Colon (tissue), 2 donors: ENCODE measurements at regions not wholly inside any gene's neighbourhood (a gene's known extent, or its start where the extent isn't known, plus 50 kb on each side); places are given as distances from the start of the nearest gene placed in this dataset.
"Not testable (repeated sequence)": the region's sequence is repeated elsewhere in the genome, so short reads cannot be mapped to it uniquely, and the experiment has no call there.

Experiments
- FAIRE-seq: peaks from 2 replicates; lab custom pipeline; 2012; peaks lifted over from hg19 to GRCh38; lab: Jason Lieb, UNC
- donor health status: control.
- donor health status: control.

DNA sequence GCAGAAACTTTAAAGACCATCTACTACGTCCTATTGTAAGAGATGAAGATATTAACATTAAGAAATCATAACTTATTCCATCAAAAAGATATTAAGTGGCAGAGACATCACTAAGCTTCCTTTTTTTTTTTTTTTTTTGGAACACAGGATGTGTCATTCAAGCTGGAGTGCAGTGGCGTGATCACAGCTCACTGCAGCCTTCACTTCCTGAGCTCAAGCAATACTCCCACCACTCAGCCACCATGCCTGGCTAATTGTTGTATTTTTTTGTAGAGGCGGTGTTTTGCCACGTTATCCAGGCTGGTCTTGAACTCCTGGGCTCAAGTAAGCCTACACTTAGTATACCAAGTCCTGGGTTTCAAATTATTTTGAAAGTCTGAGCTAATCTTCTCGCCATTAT, 169.7 kb upstream of the KCTD7 start:
- not testable (repeated sequence) for FAIRE-seq

- not testable (repeated sequence) for FAIRE-seq
Measured at GRCh38 chr7:66459783-66460413, 168.8 kb upstream of the KCTD7 start.

DNA sequence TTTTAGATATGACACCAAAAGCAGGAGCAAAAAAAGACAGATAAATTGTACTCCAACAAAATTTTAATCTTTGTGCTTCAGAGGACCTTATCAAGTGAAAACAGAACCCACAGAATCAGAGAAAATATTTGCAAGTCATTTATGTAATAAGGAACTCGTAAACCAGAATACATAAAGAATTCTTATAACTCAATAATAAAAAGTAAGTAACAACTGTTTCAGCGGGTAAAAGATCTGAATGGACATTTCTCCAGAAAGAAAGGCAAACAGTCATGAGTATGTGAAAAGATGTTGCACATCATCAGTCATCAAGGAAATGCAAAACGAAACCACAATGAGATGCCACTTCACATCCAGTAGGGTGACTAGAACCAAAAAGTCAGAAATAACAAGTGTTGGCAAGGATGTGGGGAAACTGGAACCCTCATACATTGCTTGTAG, 167.7 kb upstream of the KCTD7 start:
- FAIRE-seq: no peak

DNA sequence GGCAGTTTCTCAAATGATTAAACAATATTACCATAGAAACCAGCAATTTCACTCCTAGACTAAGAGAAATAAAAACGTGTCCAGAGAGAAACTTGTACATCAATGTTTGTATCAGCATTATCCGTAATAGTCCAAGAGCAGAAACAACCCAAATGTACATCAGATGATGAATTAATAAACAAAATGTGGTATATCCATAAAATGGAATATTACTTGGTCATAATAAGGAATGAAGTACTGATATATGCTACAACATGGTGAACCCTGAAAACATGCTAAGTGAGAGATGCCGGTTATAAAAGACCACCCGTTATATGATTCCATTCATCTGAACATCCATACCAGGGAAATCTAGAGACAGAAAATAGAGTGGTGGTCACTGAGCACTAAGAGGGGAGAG, 167.3 kb upstream of the KCTD7 start:
- FAIRE-seq: not testable (repeated sequence)

DNA sequence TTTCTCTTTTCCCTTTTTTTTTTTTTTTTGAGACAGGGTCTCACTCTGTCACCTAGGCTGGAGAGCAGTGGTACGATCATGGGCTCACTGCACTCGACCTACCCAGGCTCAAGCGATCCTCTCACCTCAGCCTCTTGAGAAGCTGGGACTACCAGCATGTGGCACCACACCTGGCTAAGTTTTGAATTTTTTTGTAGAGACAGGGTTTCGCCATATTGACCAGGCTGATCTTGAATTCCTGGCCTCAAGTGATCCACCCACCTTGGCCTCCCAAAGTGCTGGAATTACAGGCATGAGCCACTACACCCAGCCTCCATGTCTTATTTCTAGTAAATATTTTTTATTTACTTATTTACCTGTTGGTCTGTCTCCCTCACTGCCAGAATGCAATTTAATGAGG, 165.8 kb upstream of the KCTD7 start:
- not testable (repeated sequence) for FAIRE-seq

GRCh38 chr7:66464059-66464458, 164.6 kb upstream of the KCTD7 start:
- no peak for FAIRE-seq

DNA sequence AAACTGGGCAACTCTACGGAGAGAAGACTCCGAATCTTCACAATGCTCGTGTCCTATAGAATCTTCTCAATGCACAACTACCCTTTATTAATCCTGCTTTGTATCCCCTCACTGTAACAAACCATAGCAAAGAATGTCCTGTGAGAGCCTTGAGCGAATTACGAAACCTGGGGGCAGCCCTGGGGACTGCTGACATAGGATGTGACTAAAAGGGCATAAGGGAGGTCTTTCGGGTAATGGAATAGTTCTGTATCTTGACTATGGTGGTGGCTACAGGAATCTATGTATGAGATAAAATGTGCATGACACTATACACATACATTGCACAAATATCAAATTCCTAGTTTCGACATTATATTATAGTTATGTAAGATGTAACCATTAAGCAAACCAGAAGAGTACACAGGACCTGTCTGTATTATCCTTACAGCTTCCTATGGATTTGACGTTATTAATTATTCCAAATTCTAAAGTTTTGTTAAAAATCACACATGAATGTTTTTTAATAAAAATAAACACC, 162.5 kb upstream of the KCTD7 start:
- FAIRE-seq: no peak

- FAIRE-seq: no peak
Measured at GRCh38 chr7:66467887-66468286, 160.8 kb upstream of the KCTD7 start.

DNA sequence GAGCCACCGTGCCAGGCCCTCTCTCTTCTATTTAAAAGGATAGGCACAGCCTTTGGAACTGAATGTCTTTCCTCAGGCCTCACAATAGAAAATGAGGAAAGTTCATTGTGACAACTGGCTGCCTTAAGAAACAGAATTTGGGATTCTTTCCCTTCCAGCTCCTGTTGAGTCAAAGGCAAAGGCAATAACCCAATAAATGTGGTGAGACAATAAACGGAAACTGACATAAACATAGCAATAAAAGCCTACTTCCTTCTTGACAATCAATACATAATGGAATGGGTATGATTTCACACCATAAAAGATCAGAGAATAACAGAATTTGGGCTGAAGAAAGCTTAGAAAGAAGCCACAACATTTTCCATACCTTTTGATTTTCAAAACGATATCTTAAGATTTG, 155.6 kb upstream of the KCTD7 start:
- peak; percentile 85 for FAIRE-seq

- no peak for FAIRE-seq
Measured at GRCh38 chr7:66474441-66474840, 154.2 kb upstream of the KCTD7 start.

DNA sequence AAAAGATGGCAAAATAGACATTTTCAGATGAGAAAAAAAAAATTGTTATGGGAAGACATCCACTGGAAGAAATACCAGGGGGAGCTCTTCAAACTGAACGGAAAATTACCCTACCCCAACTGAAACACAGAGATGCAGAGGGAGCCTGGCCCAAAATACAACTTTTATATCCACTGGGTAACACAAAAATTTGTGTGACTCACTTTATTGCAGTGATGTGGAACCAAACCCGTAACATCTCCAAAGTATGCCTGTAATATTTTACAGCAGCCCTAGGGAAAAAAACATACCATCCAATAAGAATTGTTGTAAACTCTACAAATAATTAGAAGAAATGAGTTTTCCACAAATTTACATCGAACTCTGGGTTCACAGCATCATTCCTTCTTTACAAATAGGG, 152.6 kb upstream of the KCTD7 start:
- FAIRE-seq: not testable (repeated sequence)

GRCh38 chr7:66477822-66478397, 150.8 kb upstream of the KCTD7 start:
- not testable (repeated sequence) for FAIRE-seq

DNA sequence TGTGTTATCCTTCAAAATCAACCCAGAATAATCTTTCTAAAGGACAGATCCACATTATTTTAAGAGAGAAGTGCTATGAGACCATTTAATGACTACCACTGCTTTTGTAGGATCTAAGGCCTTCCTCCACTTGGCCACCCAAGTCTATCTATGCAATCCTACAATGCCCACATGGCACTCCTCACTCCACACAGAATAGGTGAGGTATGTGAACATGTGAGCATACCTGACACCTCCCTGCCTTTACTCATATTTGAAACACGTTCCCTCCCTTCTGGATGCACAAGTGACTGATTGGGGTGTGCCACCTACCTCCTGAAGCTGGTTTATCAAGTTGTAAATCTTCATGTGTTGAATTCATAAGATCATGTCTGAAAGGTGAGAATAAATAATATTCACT, 147.5 kb upstream of the KCTD7 start:
- FAIRE-seq: not testable (repeated sequence)

DNA sequence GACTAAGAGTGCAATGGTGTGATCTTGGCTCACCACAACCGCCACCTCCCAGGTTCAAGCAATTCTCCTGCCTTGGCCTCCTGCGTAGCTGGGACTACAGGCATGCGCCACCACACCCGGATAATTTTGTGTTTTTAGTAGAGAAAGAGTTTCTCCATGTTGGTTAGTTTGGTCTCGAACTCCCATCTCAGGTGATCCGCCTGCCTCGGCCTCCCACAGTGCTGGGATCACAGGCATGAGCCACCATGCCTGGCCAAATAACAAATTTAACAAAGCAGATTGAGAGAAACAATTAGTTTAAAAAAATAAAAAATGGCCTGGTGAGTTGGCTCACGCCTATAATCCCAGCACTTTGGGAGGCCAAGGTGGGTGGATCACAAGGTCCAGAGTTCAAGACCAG, 139.6 kb upstream of the KCTD7 start:
- not testable (repeated sequence) for FAIRE-seq

DNA sequence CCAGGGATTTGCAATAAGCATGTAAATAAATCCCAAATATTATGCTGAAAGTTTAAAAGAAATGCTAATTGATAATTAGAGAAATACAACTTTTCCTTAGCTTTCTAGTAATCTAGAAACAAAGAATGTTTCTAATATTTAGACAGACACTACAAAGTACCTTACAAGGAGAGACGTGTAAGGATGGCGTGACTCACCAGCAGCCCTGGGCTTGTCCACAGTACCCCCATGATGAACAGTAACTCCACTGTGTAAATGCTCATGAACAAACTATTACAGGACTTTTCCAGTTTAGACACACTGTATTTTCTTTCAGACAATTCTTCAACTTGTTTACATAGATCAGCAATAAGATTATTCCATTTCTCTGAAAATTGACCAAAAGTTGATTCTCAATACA, 138.9 kb upstream of the KCTD7 start:
- not testable (repeated sequence) for FAIRE-seq

DNA sequence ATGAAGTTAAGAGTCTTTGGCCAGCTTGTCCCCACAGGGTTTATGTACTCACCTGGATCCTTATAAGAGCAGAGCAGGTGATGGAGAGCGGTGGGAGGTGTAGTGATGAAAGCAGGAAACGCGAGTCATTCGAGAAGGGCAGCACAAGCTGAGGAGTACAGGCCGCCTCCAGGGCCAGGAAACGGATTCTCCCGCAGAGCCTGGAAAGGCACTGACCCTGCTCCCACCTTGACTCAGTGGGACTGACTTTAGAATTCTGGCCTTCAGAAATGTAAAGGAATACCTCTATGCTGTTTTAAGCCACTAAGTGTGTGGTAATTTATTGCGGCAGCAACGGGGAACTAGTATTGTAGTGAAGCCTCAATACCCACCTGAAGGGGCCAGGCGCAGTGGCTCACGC, 137.7 kb upstream of the KCTD7 start:
- not testable (repeated sequence) for FAIRE-seq

DNA sequence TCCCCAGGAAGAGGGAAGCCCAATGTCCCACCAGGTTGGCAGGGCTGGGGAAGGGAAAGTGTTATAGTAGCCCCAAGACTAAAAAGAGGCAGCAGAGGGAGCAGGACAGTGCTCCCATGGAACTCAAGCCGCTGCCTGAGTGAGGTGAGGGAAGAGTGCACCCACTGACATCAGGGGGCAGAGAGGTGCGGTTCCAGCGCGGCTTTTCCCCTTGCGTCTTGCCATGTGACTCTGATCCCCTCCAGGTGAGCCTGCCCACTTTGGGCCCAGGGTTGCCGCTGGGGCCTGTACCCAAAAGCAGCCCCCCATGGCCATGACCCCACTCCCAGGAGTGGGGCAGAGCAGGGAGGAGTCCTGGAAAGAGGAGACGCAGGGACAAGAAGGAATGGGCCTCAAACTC, 136.3 kb upstream of the KCTD7 start:
- FAIRE-seq: not testable (repeated sequence)

GRCh38 chr7:66493235-66494205, 135.2 kb upstream of the KCTD7 start:
- no peak for FAIRE-seq

GRCh38 chr7:66497346-66497745, 131.3 kb upstream of the KCTD7 start:
- no peak for FAIRE-seq

DNA sequence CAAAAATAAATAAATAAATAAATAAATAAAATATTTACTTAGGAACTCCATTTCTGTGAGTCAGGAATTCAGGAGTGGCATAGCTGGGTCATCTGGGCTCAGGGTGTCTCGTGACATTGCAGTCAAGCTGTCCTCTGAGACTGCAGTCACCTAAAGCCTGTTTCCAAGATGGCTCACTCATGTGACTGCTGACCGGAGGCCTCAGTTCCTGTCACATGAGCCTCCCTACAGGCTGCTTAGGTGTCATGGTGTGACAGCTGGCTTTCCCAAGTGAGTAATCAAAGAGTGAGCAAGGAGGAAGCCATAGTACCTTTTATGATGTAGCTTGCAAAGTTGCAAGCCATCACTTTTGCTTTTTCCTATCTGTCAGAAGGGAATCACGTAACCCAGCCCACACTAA, 128.6 kb upstream of the KCTD7 start:
- no peak for FAIRE-seq

GRCh38 chr7:66502230-66503035, 126.2 kb upstream of the KCTD7 start:
- no peak for FAIRE-seq

- FAIRE-seq: no peak
Measured at GRCh38 chr7:66503036-66503370, 125.7 kb upstream of the KCTD7 start.
